Right lobe of liver (tissue), 6 donors: ENCODE measurements at regions not wholly inside any gene's neighbourhood (a gene's known extent, or its start where the extent isn't known, plus 50 kb on each side); places are given as distances from the start of the nearest gene placed in this dataset.

ENCODE experiments used
- ATAC-seq, 4 donors: fragments of 200-7000 bp; cut with Tn5 transposase; one replicate each; pipeline ENCODE4 v1.9.1; 2020; ENCODE audit warnings: mild to moderate bottlenecking in 4 of 4, moderate library complexity in 4 of 4
- DNase-seq, 3 donors: peaks; one replicate each; pipeline ENCODE4 v3.0.0-alpha.2; 2020
- H3K27ac ChIP-seq, 3 donors: fragments of 200-600 bp; one replicate each; pipeline ENCODE4 v1.8.0; 2022
- H3K27me3 ChIP-seq, 2 donors: fragments of 200-600 bp; one replicate each; pipeline ENCODE4 v1.8.0; 2022
- H3K36me3 ChIP-seq, 4 donors: fragments of 200-600 bp; sonication (generic) in 1 of 4; one replicate each; pipeline versions ENCODE4 v1.5.1 to v1.8.0; 2017 to 2022; ENCODE audit warnings: control low read depth in 1 of 4
- H3K4me1 ChIP-seq, 4 donors: fragments of 200-600 bp; sonication (generic) in 1 of 4; one replicate each; pipeline versions ENCODE4 v1.5.1 to v1.8.0; 2017 to 2022; ENCODE audit warnings: control low read depth in 1 of 4
- H3K4me3 ChIP-seq, 3 donors: fragments of 200-600 bp; one replicate each; pipeline ENCODE4 v1.8.0; 2022
- H3K9me3 ChIP-seq, 4 donors: fragments of 200-600 bp; sonication (generic) in 1 of 4; one replicate each; pipeline versions ENCODE4 v1.5.1 to v1.8.0; 2017 to 2022; ENCODE audit warnings: control low read depth in 1 of 4
- POLR2A ChIP-seq: fragments of 450-650 bp; IDR thresholded peaks from one replicate; pipeline ENCODE4 v1.6.1; 2017; ENCODE audit warnings: antibody characterized with exemption, mild to moderate bottlenecking
- WGBS: methylation state at CpG from one replicate; pipeline ENCODE4 v1.1.6; 2018; ENCODE audit warnings: low coverage, low lambda C conversion rate; ENCODE audit not compliant: insufficient coverage; ENCODE audit errors: missing lambda C conversion rate; 5-methylcytosine and 5-hydroxymethylcytosine counted together
- intact Hi-C, 2 donors: fragments of 100-400 bp; cut with DNase I; formaldehyde crosslinking; loops; one replicate each; pipeline versions ENCODE4 v1.11.2 to v1.14.1; 2022
- TF ChIP-seq, protein P1 (sequence below), 4 donors: fragments of 200-600 bp in 3 of 4; fragments of 450-650 bp in 1 of 4; IDR thresholded peaks; one replicate each; pipeline versions ENCODE4 v1.5.1 to v1.8.0; 2016 to 2022; ENCODE audit warnings: antibody characterized with exemption in 4 of 4, mild to moderate bottlenecking in 2 of 4
- donor health status: DM: no; HTN: yes; CAD: no.
- donor health status: DM: no; HTN: no; CAD: no.
- donor health status: DM: no; HTN: no; CAD: no.
- donor health status: DM: no; HTN: yes; CAD: no.
- donor health status: DM: no; HTN: yes; CAD: no.

GRCh38 chr3:95184038-95184437 is 1121.2 kb downstream of the NSUN3 start:
- WGBS: 59% methylated on average over 5 of the region's 6 CpGs
- peak in 1 of 3 donors; percentile 33 for DNase-seq
- H3K36me3 ChIP-seq: no peaks in the 10 kb centered on the region
- intact Hi-C loops: no loop called here
- H3K4me3 ChIP-seq: no peak overlapping the region
- H3K4me1 ChIP-seq: no peaks in the 10 kb centered on the region
- no peaks in the 10 kb centered on the region for H3K9me3 ChIP-seq
- no peak for TF ChIP-seq POLR2A
- TF ChIP-seq, protein P1, sequence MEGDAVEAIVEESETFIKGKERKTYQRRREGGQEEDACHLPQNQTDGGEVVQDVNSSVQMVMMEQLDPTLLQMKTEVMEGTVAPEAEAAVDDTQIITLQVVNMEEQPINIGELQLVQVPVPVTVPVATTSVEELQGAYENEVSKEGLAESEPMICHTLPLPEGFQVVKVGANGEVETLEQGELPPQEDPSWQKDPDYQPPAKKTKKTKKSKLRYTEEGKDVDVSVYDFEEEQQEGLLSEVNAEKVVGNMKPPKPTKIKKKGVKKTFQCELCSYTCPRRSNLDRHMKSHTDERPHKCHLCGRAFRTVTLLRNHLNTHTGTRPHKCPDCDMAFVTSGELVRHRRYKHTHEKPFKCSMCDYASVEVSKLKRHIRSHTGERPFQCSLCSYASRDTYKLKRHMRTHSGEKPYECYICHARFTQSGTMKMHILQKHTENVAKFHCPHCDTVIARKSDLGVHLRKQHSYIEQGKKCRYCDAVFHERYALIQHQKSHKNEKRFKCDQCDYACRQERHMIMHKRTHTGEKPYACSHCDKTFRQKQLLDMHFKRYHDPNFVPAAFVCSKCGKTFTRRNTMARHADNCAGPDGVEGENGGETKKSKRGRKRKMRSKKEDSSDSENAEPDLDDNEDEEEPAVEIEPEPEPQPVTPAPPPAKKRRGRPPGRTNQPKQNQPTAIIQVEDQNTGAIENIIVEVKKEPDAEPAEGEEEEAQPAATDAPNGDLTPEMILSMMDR (IDR thresholded peaks at IDR 0.05): no peak
- no peak for ATAC-seq
- no peaks in the 10 kb centered on the region for H3K27me3 ChIP-seq
- no peak overlapping the region for H3K27ac ChIP-seq

DNA sequence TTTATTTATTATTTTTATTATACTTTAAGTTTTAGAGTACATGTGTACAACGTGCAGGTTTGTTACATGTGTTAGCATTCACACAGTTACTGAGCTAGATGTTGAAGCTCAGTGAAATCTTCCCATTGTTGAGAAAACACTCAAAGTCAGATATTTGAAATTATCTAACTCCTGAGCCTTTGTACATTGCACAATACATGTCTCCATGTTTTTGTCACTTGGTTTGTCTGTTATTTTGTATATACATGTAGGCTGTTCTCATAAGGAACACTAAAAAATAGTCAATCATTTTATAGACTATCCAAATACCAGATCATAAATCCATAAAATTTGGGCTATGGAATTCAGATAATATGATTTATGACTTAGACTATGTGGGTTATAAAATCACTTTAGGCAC is 1126.5 kb downstream of the NSUN3 start:
- no peaks in the 10 kb centered on the region for H3K27me3 ChIP-seq
- ATAC-seq: no peak
- no peak for TF ChIP-seq POLR2A
- TF ChIP-seq, protein P1 (IDR thresholded peaks at IDR 0.05): no peak
- 64% methylated on average over 1 of the region's 1 CpG for WGBS
- no peak overlapping the region for H3K4me3 ChIP-seq
- no peaks in the 10 kb centered on the region for H3K36me3 ChIP-seq
- H3K27ac ChIP-seq: no peak overlapping the region
- no peak for DNase-seq
- H3K9me3 ChIP-seq: no peaks in the 10 kb centered on the region
- no peaks in the 10 kb centered on the region for H3K4me1 ChIP-seq
- intact Hi-C loops: no loop called here

DNA sequence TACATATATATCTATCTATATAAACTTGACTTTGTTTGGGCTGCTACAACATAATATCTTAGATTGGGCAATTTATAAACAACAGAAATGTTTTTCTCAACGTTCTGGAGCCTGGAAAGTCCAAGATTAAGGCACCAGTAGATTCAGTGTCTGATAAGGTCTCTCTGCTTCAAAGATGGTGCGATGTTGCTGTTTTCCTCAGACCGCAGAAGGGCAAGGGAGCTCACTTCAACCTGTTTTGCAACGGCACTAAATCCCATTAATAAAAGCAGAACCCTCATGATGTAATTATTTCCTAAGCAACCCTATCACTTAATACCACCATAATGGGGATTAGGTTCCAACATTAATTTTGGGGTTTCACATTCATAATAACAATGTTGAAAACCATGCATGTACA is 1134.8 kb downstream of the NSUN3 start:
- TF ChIP-seq POLR2A: no peak
- TF ChIP-seq, protein P1 (IDR thresholded peaks at IDR 0.05): no peak
- ATAC-seq (no peak), DNase-seq (no peak)
- Histone ChIP-seq H3K4me1 (no peaks in the 10 kb centered on the region), H3K9me3 (no peaks in the 10 kb centered on the region), H3K27me3 (no peaks in the 10 kb centered on the region), H3K27ac (no peak overlapping the region), H3K4me3 (no peak overlapping the region), H3K36me3 (no peaks in the 10 kb centered on the region)
- 59% methylated on average over 4 of the region's 4 CpGs for WGBS
- intact Hi-C loops: no loop called here

GRCh38 chr3:95200384-95200783 is 1137.5 kb downstream of the NSUN3 start:
- Histone ChIP-seq H3K4me3 (no peak overlapping the region), H3K9me3 (no peaks in the 10 kb centered on the region), H3K36me3 (no peaks in the 10 kb centered on the region), H3K27ac (no peak overlapping the region), H3K4me1 (no peaks in the 10 kb centered on the region), H3K27me3 (no peaks in the 10 kb centered on the region)
- TF ChIP-seq, protein P1 (IDR thresholded peaks at IDR 0.05): no peak
- TF ChIP-seq POLR2A: no peak
- whole genome bisulfite sequencing: 24% methylated on average over 1 of the region's 1 CpG
- ATAC-seq (peak in 3 of 4 donors; percentile 60 to 75 (median 70)), DNase-seq (no peak)
- intact Hi-C loops: no loop called here

DNA sequence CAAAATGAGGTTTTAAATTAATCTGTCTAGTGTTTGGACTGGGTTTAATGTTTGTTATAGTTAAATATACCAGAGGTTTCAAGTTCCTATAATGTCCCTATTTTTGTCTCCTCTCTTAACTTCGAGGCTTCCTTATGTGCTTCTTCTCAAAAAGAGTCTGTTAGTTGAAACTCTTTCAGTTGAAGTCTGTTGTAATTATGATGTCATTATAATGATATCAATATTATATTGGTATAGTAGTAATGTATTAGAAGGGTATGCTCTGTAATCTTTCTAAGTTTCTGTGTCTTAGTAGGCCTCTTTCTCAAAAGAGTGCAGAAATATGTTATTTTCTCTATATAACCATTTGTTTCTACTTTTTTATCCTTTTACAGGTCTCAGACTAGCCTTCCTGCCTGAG is 1148.0 kb downstream of the NSUN3 start:
- DNase-seq: no peak
- Histone ChIP-seq H3K4me3 (no peak overlapping the region), H3K27me3 (no peaks in the 10 kb centered on the region), H3K27ac (no peak overlapping the region), H3K36me3 (no peaks in the 10 kb centered on the region), H3K9me3 (no peaks in the 10 kb centered on the region), H3K4me1 (no peaks in the 10 kb centered on the region)
- no peak for ATAC-seq
- 18% methylated on average over 1 of the region's 1 CpG for WGBS
- TF ChIP-seq POLR2A: no peak
- TF ChIP-seq, protein P1 (IDR thresholded peaks at IDR 0.05): no peak
- intact Hi-C loops: no loop called here
